Inflammatory macrophage treated with lipopolysaccharide for 1 hour (primary cell): ENCODE measurements at regions not wholly inside any gene's neighbourhood (a gene's known extent, or its start where the extent isn't known, plus 50 kb on each side); places are given as distances from the start of the nearest gene placed in this dataset.
"Not testable (repeated sequence)": the region's sequence is repeated elsewhere in the genome, so short reads cannot be mapped to it uniquely, and the experiment has no call there.

Experiments
- DNase-seq, 2 donors: peaks; one replicate each; pipeline ENCODE4 v3.0.0-alpha.2; 2020 to 2022

DNA sequence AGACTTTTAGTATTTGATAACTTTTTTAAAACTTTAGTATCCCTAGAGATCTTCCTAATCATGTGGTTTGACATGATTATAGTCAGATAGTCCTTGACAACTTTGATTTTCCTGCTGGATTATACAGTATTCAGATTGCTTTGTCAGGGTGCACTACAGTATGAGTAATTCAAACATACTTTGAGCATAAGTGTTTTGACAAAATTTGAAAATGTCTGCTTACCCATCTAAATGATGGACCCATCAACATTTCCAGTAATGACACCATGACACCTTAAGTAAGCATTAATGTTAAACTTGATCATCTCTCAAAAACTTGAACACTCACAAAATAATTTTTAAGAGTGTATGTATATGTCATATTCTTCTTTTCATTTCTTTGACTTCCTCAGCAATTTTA lies 514.5 kb upstream of the SMIM31 start:
- DNase-seq = no peak

DNA sequence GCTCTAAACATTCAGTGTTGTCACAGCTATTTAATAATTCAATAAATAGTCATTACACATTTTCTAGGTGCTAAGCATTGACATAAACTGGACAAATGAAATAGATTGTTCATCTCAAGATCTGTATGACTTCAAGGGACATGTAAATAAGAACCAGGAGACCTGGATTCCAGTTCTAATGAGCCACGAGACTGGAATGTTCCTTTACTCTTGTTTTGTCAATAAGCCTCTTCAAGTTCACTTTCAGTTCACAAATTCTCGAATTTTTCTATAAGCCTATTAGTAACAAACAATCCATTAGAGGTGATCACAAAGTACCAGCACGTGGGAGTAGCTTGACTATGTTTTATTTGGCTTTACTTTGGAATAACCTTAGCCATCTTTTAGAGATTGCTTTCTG lies 514.0 kb upstream of the SMIM31 start:
- no peak for DNase-seq

DNA sequence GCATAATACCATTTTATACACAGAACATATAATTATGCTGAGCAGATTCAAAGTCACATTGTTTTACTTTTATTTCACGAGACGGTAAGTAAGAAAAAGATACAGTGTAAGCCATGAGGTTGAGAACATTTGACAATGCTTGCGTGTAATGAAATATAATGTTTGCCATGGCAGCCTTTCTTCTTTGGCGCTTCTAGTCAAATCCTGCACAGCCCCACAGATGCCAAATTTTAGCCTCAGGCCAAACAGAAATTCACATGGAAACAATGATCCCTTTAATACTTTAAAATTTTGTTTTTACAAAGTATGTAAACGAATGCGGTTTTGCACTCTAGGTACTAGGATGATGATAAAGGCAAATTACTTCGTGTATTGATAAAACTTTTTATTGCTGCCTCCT lies 502.7 kb upstream of the SMIM31 start:
- no peak for DNase-seq

DNA sequence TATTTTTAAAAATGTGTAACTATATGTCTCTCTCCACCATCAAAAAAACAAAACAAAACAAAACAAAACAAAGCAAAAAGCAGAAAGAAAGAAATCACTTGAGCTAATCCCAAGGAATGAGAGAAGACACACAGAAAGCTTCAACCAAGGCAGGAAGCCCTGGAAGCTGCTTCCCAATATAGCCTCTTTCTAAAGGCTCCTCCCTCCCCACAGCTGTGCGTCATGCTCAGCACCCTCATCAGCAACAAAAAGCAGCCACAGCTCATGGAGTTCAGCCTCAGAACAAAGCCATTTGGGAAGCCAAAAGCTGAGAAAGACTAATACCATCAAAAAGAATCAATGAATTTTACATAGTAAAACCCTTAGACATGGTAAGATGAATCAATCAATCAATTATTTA lies 501.6 kb upstream of the SMIM31 start:
- DNase-seq = no peak

DNA sequence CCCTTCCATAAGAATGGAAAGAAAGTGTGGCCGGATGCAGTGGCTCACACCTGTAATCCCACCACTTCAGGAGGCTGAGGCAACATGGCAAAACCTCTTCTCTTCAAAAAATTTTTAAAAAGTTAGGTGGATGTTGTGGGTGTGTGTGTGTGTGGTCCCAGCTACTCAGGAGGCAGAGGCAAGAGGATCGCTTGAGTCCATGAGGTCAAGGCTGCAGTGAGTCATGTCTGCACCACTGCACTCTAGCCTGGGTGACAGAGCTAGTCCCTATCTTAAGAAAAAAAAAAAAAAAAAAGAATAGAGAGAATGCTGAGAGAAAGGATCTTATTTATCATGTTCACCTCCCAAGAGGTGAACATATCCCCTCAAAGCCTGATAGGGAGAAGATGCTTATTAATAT lies 492.1 kb upstream of the SMIM31 start:
- DNase-seq = no peak

DNA sequence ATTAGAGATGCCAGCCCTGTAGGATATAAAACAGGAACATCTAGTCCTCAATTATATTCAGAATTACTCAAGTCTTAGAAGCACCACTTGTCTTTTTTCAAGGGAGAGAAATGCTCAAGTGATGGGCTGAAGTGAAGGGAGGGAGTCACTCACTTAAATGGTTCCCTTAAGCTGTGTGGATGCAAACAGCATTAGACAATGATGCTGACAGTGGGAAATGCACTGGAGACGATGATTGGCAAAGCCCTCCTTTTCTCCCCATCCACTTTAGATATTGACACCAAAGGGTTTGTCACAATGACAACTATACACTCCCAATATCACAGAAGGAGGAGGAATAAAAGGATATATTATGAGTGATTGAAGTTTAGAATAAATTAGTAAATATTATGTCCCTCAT lies 491.4 kb upstream of the SMIM31 start:
- DNase-seq = not testable (repeated sequence)

DNA sequence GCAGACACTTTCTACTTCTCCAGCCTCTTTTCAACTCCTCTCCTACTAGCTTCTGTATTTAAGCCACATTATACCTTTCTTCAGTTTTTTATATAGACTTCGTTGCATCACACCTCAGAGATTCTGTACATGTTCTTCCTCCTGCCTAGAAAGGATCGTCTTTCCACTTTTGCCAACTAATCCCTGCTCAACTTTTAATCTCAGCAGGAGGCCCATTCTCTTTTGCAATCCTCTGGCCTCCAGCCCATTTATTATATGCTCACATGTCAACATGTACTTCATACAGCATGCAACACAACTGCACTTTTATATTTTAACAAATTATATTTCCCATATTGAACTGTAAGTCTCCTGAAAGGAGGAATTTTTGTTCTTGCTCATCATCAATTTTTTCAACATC lies 476.5 kb upstream of the SMIM31 start:
- DNase-seq = not testable (repeated sequence)

DNA sequence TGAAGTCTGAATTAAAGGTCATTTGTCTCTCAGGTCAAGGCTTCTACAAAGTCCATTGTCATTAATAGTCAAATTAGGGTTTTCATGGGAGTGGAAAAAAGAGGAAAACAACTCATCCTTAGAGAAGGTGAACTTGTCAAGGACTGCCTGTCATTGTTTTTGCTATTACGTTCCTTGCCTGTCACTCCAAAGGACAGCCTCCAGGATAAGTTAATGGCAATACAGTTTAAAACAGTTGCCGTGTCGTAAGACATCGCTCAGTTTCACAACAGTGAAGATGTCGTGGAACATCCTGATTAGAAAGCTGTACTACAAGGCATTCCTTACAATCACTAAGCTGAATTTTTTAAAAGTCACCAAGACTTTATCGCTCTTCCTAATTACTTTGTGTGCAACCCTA lies 466.8 kb upstream of the SMIM31 start:
- no peak for DNase-seq

DNA sequence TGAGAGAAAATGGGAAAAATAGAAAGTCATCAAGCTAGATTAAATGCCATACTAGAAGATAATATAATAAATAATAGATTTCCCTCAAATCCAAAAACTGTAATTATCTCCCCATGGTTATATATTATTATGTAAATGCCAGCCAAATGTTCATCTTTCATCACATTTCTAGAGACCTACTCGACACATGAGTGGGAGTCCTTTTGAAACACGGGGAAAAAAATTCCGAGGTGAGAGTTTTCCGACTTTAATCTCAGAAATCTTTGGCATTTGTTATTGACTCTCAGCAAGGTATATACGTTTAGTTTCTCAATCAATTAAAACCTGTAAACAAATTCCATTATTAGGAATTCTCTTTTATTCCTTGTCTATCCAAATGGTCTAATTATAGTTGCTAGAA lies 465.4 kb upstream of the SMIM31 start:
- DNase-seq = no peak

DNA sequence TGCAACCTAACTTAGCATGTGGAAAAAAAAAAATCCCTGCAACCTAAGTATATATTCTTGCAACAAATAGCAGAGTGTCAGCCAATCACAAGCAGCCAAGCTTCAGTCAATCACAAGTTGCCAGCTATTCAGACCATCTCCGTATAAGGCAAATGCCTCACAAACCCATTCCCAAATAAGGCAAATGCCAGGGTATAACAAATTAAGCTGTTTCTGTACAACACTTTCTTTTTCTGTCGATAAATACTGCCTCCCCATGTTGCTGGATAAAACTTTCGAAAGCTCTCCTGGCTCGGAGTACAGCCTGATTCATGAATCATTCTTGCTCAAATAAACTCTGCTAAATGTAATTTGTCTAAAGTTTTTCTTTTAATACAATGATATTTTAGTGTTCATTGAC lies 460.7 kb upstream of the SMIM31 start:
- no peak for DNase-seq

DNA sequence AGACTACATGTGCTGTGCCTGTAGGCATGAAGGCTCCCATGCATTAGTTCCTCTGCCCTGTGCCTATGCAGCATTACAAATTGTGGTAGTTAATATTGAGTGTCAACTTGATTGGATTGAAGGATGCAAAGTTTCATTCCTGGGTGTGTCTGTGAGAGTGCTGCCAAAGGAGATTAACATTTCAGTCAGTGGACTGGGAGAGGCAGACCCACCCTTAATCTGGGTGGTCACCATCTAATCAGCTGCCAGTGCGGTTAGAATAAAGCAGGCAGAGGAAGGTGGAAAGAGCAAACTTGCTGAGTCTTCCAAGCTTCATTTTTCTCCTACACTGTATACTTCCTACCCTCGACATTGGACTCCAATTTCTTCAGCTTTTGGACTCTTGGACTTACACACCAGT lies 460.2 kb upstream of the SMIM31 start:
- no peak for DNase-seq

DNA sequence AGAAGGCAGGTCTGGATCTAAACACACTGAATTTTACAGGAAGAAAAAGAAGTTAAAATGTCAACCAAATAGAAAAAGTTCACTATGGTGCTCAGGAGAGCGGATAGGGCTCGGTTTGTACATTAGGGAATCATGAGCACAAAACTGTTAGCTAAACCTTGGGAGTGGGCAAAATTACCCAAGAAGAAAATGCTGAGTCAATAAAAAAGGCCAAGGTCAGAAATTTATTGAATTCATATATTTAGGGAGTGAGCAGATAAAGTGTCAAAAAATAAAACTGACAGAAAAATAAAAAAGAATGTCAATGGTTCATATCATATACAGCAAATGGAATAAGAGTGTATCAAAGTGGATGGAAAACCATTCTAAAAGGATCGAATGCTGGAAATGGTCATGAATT lies 452.5 kb upstream of the SMIM31 start:
- no peak for DNase-seq

DNA sequence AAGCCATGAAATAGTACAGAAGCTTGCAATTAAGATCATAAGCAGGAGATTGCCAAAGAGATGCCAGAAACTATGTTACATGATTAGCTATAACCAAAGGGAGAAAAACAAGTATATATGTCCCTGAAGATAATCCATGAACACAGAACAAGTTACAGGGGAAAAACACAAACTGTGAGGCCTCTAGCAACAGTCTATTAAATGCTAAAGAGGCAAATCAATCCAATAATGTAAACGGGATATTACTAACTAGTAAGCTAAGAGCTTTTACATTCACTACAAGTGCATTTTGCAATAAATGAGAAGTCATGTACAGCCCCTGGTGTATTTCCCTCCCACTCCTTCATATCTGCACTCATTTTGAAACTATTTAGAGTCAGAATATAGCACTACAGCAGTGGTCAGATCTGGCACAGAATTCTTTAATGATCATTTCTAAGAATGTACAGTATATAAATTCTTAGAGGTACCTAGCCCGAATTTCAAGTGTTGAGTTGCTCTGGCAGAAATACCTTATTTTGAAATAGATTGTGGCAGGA lies 449.8 kb upstream of the SMIM31 start:
- DNase-seq = no peak

DNA sequence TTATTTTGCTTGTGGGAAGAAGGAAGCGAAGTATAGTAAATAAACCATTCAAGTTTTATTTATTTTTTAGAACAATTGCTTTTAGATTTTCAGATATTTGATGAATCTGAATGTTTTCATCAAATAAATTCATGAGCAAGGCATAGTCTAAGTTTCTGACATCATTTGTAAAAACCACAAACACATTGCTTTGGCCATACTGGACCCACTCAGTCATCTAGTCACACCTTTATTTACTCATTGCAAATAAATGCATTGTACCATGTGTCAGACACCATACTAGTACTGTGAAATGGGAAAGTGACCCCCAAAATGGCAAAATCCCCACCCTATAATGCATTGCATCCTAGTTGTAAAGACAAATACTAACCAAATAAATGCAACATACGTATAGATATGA lies 449.1 kb upstream of the SMIM31 start:
- no peak for DNase-seq

DNA sequence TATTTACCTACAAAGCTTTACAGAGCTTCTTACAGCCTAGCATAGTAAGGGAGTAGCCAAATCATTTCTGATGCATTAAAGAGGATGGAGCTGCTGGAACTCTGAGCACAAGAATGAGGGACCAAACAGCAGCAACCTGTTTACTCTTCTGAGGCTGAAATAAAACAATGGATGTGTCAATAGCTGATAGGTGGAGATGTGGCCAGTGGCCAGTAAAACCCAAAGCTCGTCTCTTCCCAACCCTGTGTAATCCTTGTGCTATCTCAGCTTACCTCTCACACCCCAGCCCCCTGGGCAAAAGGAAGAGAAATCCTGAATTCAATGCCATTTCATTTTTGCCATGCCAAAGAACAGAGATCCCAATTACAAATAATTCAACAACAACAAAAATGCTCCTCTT lies 446.7 kb upstream of the SMIM31 start:
- DNase-seq = no peak

DNA sequence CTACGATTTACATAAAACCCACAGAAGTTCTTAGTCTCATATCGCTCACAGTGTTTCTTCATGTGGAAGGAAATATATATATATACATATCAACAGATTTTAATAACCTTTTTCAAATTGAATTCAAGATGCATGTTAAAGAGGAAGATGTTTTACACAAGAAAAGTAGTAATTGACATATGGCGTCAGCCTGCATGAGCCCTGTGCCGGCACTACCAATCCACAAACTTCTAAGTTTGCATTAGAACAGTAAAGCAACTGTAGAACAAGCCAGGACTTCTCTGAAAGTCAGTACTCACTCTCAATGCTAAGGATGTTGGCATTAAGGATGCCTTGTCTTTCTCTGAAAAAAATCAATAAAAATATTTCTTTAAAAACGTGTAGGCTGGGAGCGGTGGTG lies 441.3 kb upstream of the SMIM31 start:
- no peak for DNase-seq

DNA sequence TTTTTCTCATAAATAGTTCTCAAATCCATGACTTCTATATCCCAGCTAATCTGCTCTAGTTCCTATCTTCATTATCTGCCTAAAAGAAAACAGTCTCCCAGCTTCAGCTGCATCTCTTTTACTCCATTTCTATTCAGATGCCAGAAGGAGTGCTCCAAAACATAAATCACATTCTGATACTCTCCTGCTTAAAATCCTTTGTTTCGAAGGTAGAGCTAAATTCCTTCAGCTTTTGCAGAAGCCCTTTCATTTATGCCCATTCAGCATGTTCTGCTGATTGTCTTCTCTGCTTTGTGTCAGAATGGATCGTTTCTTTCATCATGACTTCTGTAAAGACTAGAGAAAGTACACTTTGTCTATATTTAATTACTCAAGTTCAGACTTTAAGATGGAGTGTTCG lies 440.1 kb upstream of the SMIM31 start:
- DNase-seq = no peak

DNA sequence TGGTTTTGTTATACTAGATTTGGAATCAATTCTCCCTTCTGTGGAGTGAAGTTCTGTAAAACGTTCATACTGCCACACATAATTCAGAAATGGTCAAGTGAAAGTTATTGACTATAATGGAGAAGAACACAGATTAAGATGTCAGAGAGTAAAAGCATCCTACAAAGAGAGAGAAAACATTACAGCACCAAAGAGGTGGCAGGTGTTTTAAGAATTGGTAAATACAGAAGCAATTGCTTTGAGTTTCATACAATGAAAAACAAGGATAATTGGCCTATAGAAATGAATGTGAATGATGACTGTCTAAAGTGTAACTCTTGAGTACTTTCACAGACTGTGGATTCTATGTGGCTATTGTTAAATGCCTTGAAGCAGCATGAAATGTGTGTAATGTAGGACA lies 435.6 kb upstream of the SMIM31 start:
- DNase-seq = no peak

DNA sequence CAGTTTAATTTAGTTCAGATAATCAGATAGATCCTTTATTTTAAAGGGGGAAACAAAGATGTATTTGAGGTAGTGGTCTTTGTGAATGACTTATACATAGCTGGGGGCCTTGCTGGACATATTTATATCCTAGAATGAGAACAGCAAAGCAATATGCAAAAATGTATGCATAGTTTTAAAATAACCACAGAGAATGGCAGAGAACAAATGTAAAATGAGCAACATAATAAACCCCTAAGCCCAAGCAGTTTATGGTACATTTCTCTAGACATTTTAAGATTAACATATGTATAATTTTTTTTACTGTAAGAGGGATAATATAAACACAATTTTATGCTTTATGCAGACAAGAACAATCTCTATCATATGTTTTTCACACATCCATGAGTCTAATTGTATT lies 434.2 kb upstream of the SMIM31 start:
- DNase-seq = no peak

DNA sequence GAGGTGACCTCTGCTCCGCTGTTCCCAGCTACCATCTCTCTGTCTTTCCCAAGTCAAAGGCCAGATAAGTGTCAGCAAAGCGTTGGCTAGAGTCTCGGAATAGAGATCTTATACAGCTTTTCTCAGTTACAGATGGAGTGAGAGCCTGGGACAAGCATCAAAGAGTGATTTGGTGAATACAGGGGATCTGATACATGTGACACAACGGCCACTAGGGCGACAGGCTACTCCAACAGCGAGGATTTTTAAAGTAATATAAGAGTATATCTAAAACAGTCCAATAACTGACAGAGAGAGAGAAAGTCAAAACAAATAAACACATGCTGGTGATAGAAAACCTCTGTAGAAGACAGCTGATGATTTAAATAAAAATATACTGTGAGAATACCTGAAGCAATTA lies 433.1 kb upstream of the SMIM31 start:
- no peak for DNase-seq

DNA sequence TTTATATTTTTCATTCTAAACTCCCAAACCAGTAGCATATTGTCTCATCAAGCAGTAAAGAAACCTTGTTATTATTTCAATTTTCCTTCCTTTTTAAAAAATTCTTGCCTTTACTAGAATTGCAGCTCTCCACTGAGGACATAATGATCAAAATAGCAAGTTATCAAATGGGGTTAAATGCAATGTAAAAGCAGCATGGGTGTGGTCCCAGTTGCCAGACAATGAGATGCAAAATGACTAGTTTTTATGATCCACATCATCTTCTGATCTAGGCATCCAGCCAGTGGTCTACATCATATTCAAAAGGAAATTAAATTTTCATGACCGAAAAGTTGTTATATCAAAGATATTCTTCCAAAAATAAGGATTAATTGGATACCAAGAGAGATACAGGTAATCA lies 427.9 kb upstream of the SMIM31 start:
- no peak for DNase-seq

DNA sequence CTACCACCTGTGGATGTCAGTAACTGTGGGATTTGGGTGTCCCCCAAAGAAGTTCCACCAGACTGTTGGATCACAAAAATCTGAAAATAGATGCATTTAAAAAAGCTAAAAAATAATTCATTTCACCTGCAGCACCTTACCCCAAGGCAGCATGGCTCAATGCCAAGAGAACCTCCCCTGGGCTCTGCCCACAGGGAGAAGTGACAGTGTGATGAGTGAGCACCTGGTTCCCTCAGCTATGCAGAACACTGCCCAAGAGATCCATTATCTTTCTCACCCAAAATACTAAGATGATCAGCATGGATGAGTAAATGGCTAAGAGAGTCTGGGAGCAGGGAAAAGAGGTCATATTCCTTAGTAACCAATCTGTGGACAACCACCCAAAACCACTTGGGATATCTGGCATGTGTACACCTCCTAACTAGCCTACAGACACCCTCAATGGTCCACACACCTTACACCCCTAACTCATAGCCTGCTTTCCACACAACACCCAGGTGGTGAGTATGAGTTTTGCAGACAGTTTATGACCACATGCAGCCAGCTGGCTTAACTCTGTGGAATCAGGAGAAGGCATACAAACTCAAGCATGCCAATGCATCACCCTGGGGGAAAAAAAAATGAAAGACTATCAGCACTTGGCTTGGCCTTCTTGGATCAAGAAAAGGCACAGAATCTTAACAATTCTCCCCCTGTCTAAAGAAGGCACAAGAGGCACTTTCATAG lies 416.5 kb upstream of the SMIM31 start:
- DNase-seq = no peak

DNA sequence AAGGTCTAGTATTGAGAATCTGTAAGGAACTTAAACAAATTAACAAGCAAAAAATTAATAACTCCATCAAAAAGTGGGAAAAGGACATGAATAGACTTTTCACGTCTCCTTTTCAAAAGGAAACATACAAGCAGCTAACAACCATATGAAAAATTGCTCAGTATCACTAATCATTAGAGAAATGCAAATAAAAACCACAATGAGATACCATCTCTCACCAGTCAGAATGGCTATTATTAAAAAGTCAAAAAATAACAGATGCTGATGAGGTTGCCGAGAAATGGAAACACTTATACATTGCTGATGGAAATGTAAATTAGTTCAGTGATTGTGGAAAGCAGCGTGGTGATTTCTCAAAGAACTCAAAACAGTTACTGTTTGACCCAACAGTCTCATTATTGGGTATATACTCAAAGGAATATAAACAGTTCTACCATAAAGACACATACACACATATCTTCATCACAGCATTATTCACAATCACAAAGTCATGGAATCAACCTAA lies 410.4 kb upstream of the SMIM31 start:
- DNase-seq = no peak

DNA sequence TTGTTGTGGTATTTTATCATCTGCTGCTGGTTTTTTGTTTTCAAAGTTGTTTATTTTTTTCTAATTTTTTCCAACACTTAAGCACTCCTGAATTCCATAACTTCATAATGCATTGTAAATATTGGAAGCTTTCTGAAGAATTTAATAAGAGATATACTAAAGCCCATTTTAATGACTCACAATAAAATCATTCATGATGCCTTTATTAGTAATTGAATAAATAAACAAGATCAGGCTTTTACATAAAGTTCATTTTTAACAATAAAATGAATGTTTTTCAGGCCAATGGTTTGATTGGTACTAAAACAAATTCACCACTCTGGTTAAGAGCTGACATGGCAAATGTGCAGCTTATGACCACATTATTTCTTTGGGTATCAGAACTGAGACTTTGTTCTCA lies 408.2 kb upstream of the SMIM31 start:
- no peak for DNase-seq

DNA sequence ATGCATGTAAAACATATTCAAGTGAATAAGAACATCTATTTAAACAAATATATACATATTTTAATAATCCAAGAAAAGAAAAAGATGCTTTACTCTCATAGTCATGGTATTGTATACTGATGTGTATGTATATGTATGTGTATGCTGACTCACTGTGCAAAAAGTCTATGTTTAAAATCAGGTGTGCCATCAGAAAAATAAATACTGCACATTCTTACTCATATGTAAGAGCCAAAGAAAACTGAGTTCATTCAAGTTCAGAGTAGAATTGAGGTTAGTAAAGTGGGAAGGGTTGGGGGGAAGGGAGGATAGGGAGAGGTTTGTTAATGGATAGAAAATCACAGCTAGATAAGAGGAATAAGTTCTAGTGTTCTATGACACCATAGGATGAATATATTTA lies 403.9 kb upstream of the SMIM31 start:
- DNase-seq = no peak
